ENCODE measurements at regions not wholly inside any gene's neighbourhood (a gene's known extent, or its start where the extent isn't known, plus 50 kb on each side); places are given as distances from the start of the nearest gene placed in this dataset.

- Histone ChIP-seq H3K4me3 (ENCODE audit: extremely low read depth in 1 of 4, insufficient read depth in 2 of 4, low read depth in 3 of 4, low read length in 4 of 4) (no peak overlapping the region), H2BK120ac (replicated peaks; ENCODE audit: low read depth, low read length) (no peak overlapping the region), H3K27ac (ENCODE audit: low read depth, low read length) (no peak overlapping the region), H4K5ac (ENCODE audit: insufficient read length, low read depth, low read length) (no peak overlapping the region), H3K14ac (ENCODE audit: insufficient read length) (no peak overlapping the region), H2AFZ (ENCODE audit: low read length) (no peak overlapping the region), H4K91ac (replicated peaks; ENCODE audit: insufficient read length, low read length) (no peak overlapping the region), H3K9me3 (ENCODE audit: insufficient read depth in 2 of 2, low read depth in 1 of 2, low read length in 1 of 2) (no peaks in the 10 kb centered on the region), H3K23me2 (ENCODE audit: low read depth, low read length) (no peaks in the 10 kb centered on the region; the same call in 1 of the 2 replicates), H3K23ac (ENCODE audit: insufficient read length) (no peak overlapping the region), H3K4ac (replicated peaks; ENCODE audit: insufficient read length, low read depth, low read length) (no peak overlapping the region), H3K18ac (ENCODE audit: extremely low read depth, low read length) (no peak overlapping the region), H3K4me2 (ENCODE audit: insufficient read depth in 1 of 2, low read depth in 2 of 2, low read length in 2 of 2) (no peak overlapping the region), H3K9ac (replicated peaks in 1 of 4; ENCODE audit: extremely low read depth in 1 of 4, low read depth in 3 of 4, low read length in 3 of 4) (no peak overlapping the region), H3K79me1 (ENCODE audit: low read depth, low read length) (no peaks in the 10 kb centered on the region), H3K56ac (replicated peaks; ENCODE audit: insufficient read length, low read depth, low read length) (no peak overlapping the region), H2BK20ac (ENCODE audit: low read length) (no peak overlapping the region), H3K36me3 (ENCODE audit: control insufficient read depth in 2 of 4, insufficient read depth in 4 of 4, low read length in 3 of 4) (no peaks in the 10 kb centered on the region), H3K79me2 (ENCODE audit: control insufficient read depth in 1 of 2, insufficient read depth in 2 of 2, low read length in 2 of 2) (no peaks in the 10 kb centered on the region), H3K4me1 (replicated peaks in 1 of 4; ENCODE audit: control insufficient read depth in 3 of 4, insufficient read depth in 4 of 4, low read length in 3 of 4) (no peaks in the 10 kb centered on the region), H4K20me1 (replicated peaks in 1 of 2; ENCODE audit: control insufficient read depth in 1 of 2, insufficient read depth in 2 of 2, low read length in 2 of 2) (no peaks in the 10 kb centered on the region), H2AK5ac (ENCODE audit: low read depth, low read length) (no peak overlapping the region), H2BK5ac (ENCODE audit: low read depth, low read length) (no peak overlapping the region), H2BK12ac (ENCODE audit: low read depth, low read length) (no peak overlapping the region), H2BK15ac (ENCODE audit: low read length) (no peak overlapping the region), H4K8ac (ENCODE audit: extremely low read depth, insufficient read depth, low read length) (no peak overlapping the region), H3K27me3 (replicated peaks in 1 of 4; ENCODE audit: control insufficient read depth in 3 of 4, extremely low read depth in 1 of 4, insufficient read depth in 3 of 4, low read length in 3 of 4) (no peaks in the 10 kb centered on the region)
- FAIRE-seq (no peak), DNase-seq (ENCODE audit: low read depth in 1 of 2, low spot score in 2 of 2) (peak in 1 of 2 experiments; percentile 19)
- WGBS, 2 experiments (ENCODE audit: extremely low coverage in 1 of 2, insufficient coverage in 1 of 2, insufficient read length in 1 of 2, insufficient replicate concordance in 2 of 2, low coverage in 1 of 2, low lambda C conversion rate in 2 of 2, missing lambda C conversion rate in 1 of 2), result 93% methylated on average over 4 of the region's 4 CpGs; no CpG with 5 or more reads in 1 of the 2 experiments
- ChIA-PET POLR2A (ENCODE audit: partially characterized antibody) (no interaction called here), CTCF (ENCODE audit: partially characterized antibody) (no interaction called here)
- TF ChIP-seq KDM4A (IDR thresholded peaks at IDR 0.05; ENCODE audit: low read depth, low read length, severe bottlenecking), result no peak
- TF ChIP-seq EP300 (IDR thresholded peaks at IDR 0.05; ENCODE audit: borderline replicate concordance in 1 of 2, low read depth in 2 of 2, low read length in 2 of 2), result no peak
- no peak for TF ChIP-seq EZH2 (IDR thresholded peaks at IDR 0.05; ENCODE audit: low read depth, low read length, severe bottlenecking)
- TF ChIP-seq ATF3 (IDR thresholded peaks at IDR 0.05; ENCODE audit: insufficient read depth, low read depth, low read length), result no peak
- TF ChIP-seq TCF12 (IDR thresholded peaks at IDR 0.05; ENCODE audit: low read depth, low read length), result no peak
- no peak for TF ChIP-seq RFX5 (IDR thresholded peaks at IDR 0.05; ENCODE audit: borderline replicate concordance, low read depth, low read length)
- TF ChIP-seq MAX (IDR thresholded peaks at IDR 0.05), result no peak
- no peak for TF ChIP-seq KDM5A (IDR thresholded peaks at IDR 0.05; ENCODE audit: low read length)
- TF ChIP-seq HDAC2 (IDR thresholded peaks at IDR 0.05; ENCODE audit: borderline replicate concordance in 1 of 2, low read depth in 2 of 2, low read length in 2 of 2), result no peak
Measured at GRCh38 chr7:46189255-46189790, 268.3 kb upstream of the IGFBP3 start.

Measured in H1 (cell line).